ENCODE measurements at regions not wholly inside any gene's neighbourhood (a gene's known extent, or its start where the extent isn't known, plus 50 kb on each side); places are given as distances from the start of the nearest gene placed in this dataset.

DNA sequence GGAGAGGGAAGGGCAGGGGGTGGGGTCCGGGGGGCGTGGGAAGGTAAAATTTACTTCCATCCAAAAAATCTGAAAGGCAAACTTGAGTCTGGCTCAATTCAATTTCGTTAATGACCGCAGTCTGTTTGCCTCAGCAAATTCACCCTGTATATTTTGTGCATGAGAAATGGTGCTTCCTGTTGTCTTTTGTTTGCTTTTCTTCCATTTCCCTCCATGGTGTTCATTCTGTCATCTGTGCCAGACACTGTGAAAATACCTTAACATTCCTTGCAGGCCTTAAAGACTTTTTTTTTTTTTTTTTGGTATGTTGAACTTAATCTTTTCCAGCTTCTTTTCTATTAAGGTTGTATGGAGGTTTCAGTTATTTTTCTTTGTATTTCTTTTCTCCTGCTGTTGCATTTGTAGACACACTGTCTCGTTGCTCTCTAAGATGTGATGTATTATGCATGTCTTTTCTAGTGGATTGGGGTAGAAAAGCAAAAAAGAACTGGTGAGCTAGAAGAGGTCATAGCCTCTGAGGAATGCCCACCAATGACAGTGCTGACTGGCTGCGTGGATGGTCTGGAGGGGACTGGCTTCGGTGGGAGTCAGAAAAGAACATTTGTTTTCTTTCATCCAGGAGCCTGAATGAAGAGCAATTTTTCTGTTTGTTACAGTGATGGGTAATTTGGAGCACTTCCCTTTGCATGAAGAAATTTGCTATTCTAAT is 585.0 kb upstream of the MAP3K7 start:
- TF ChIP-seq, protein P1, sequence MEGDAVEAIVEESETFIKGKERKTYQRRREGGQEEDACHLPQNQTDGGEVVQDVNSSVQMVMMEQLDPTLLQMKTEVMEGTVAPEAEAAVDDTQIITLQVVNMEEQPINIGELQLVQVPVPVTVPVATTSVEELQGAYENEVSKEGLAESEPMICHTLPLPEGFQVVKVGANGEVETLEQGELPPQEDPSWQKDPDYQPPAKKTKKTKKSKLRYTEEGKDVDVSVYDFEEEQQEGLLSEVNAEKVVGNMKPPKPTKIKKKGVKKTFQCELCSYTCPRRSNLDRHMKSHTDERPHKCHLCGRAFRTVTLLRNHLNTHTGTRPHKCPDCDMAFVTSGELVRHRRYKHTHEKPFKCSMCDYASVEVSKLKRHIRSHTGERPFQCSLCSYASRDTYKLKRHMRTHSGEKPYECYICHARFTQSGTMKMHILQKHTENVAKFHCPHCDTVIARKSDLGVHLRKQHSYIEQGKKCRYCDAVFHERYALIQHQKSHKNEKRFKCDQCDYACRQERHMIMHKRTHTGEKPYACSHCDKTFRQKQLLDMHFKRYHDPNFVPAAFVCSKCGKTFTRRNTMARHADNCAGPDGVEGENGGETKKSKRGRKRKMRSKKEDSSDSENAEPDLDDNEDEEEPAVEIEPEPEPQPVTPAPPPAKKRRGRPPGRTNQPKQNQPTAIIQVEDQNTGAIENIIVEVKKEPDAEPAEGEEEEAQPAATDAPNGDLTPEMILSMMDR (IDR thresholded peaks at IDR 0.05; ENCODE audit: low read depth, low read length, missing control alignments): no peak
- H3K4me3 ChIP-seq (ENCODE audit: low read depth, low read length): no peak overlapping the region
- no peak for DNase-seq (ENCODE audit: low read depth)

DNA sequence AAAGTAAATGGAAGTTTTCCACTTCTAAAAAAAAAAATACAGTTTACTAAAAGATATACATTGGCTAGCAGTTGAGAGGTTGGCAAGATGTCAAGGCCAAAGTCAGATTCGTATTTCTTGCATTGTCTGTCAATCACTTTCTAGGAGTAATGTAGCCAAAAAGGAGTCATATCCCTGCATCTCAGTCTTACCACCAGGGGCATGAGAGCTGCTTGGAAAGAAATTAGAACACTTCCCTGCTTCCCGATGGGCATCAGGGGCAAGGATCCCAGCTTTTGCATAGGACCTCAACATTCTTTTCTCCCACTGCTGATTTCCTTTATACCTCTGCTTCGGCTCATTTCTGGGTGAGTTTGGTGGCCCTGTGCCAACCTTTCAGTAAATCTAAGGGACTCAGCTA is 581.0 kb upstream of the MAP3K7 start:
- TF ChIP-seq, protein P1 (IDR thresholded peaks at IDR 0.05; ENCODE audit: low read depth, low read length, missing control alignments): no peak
- H3K4me3 ChIP-seq (ENCODE audit: low read depth, low read length): no peak overlapping the region
- DNase-seq (ENCODE audit: low read depth): no peak

DNA sequence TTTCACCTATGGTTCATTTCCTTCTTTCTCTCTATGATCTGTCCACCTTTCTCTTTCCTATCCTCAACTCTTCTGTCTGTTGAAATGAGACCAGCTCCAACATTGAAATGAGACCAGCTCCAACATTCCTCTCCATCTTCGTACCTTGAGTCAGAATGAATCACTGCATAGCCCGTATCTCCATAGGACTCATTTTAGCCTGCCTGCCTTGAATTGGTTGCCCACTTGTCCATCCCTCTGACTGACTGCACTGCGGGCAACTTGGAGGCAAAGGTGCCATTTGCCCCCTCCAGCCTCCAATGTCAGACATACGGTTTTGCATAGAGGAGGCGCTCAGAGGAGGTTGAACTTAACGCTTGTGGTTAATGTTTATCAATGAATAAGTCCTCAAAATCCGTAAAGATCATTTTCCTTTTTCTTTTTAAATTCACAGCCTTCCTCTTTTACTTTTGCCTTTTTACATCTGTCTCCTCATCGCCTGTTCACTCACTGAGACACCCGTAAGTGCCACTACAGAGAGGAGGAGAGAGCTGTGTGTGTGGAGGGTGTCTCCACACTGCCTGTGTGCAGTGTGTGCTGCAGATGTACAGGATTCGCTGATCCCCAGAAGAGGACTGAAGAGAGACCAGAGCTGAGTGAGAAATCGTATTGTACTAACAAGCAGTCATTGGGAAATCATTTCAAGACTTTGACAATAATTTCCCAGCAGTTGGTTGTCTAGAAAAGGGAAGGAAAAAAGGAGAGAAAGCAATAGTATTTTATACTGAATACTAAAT is 579.6 kb upstream of the MAP3K7 start:
- TF ChIP-seq, protein P1 (IDR thresholded peaks at IDR 0.05; ENCODE audit: low read depth, low read length, missing control alignments): no peak
- H3K4me3 ChIP-seq (ENCODE audit: low read depth, low read length): no peak overlapping the region
- DNase-seq (ENCODE audit: low read depth): no peak

DNA sequence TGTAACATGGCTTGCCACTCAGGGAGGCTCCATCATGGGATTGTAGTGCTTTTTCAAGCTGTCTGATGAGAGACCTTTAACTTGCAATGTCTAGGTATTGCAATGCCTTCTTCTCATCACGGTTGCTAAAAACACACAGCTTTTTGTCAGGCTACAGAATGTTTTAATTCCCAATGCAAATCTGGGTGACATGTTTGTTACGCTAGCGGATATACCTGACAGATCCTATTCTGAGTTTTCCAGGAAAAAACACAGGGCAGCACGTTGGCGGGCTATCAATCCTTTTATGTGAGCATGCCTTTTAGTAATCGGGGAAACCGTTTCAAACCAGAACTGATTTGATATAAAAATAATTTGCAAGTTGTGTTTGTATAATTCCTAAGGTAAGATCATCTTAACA is 577.2 kb upstream of the MAP3K7 start:
- no peak for DNase-seq (ENCODE audit: low read depth)
- H3K4me3 ChIP-seq (ENCODE audit: low read depth, low read length): no peak overlapping the region
- TF ChIP-seq, protein P1 (IDR thresholded peaks at IDR 0.05; ENCODE audit: low read depth, low read length, missing control alignments): no peak

DNA sequence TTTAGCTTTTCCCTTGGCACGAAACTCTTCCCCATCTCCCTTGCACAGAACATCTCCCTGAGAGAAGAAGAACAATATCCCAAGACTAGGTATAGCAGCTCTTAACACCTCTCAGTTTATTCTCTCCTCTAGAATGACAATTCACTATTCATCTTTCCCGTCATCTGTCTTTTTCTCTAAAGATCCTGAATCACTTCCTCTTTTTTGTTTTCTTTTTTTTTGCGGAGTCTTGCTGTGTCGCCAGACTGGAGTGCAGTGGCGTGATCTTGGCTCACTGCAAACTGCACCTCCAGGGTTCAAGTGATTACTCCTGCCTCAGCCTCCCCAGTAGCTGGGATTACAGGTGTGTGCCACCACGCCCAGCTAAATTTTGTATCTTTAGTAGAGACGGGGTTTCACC is 574.4 kb upstream of the MAP3K7 start:
- H3K4me3 ChIP-seq (ENCODE audit: low read depth, low read length): no peak overlapping the region
- TF ChIP-seq, protein P1 (IDR thresholded peaks at IDR 0.05; ENCODE audit: low read depth, low read length, missing control alignments): no peak
- no peak for DNase-seq (ENCODE audit: low read depth)

DNA sequence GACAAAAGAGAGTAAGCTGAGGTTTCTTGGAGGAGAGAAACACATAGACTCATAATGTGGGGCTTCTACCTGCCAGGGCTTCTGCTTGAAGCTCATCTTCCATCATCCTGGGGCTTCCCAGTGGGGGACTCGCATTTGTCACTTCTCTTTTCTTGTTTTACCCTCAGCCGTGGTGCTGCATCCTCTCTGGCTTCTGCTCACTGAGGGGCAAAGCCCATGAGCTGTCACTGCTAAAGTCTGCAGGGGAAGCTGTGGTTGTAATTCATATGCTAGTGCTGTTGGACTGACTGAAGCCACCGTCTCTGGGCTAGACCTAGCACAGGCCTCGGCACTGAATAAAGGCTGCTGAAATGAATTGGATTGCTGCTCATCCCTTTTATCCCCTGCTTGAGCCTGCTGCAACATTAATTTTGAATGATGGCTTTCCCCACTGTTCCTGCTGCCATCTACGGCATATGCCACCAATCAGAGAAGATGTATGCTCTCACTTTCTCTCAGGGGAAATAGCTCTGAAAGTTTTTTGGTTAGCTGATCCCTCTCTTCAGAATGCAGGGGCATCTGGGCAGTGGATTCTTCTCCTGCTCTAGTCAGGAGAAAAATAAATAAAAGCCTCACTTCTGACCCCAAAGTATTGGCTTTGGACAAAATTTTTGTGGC is 568.4 kb upstream of the MAP3K7 start:
- TF ChIP-seq, protein P1 (IDR thresholded peaks at IDR 0.05; ENCODE audit: low read depth, low read length, missing control alignments): no peak
- no peak for DNase-seq (ENCODE audit: low read depth)
- H3K4me3 ChIP-seq (ENCODE audit: low read depth, low read length): no peak overlapping the region
